GM21528 (cell line): ENCODE measurements at regions not wholly inside any gene's neighbourhood (a gene's known extent, or its start where the extent isn't known, plus 50 kb on each side); places are given as distances from the start of the nearest gene placed in this dataset.

Experiments used
- ATAC-seq: cut with Tn5 transposase; IDR thresholded peaks from one replicate; pipeline ENCODE4 v1.9.1; 2021; ENCODE audit warnings: mild to moderate bottlenecking, moderate library complexity; ENCODE audit not compliant: unreplicated experiment, low FRiP score

DNA sequence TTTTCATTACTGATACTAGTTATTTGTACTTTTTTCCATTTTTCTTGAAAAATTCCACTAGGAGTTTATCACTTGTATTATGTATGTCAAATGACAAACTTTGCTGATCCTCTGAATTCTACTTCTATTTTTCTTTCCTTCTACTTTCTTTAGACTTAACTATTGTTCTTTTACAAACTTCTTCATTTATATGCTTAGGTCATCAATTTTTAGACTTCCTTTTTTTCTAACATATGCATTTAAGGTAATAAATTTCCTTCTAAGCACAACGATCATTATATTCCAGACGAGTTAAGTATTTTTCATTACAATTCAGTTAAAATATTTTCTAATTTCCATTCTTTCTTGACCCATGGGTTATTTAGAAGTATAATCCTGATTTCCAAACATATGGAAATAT lies 240.8 kb downstream of the NHLRC3 start:
- no peak for ATAC-seq

GRCh38 chr13:39281539-39282150 lies 243.4 kb downstream of the NHLRC3 start:
- ATAC-seq, result no peak

GRCh38 chr13:39282400-39282972 lies 244.2 kb downstream of the NHLRC3 start:
- peak; percentile 95 for ATAC-seq

GRCh38 chr13:39283072-39283471 lies 244.8 kb downstream of the NHLRC3 start:
- no peak for ATAC-seq

- ATAC-seq, result no peak
Observed at GRCh38 chr13:39284801-39285388, 246.6 kb downstream of the NHLRC3 start.
